OCI-LY3 (cell line): ENCODE measurements at regions not wholly inside any gene's neighbourhood (a gene's known extent, or its start where the extent isn't known, plus 50 kb on each side); places are given as distances from the start of the nearest gene placed in this dataset.

Experiments
- CTCF ChIP-seq: fragments of 200-600, 300-600 bp; sonication (generic); IDR thresholded peaks from 2 replicates; pipeline ENCODE4 v1.5.1; 2014; ENCODE audit warnings: antibody characterized with exemption, low read length, low read depth
- EZH2phosphoT487 ChIP-seq: fragments of 200-600 bp; shearing (Covaris generic); IDR thresholded peaks from 2 replicates; pipeline ENCODE4 v1.6.1; 2018; ENCODE audit warnings: antibody characterized with exemption, mixed run types, low read depth

DNA sequence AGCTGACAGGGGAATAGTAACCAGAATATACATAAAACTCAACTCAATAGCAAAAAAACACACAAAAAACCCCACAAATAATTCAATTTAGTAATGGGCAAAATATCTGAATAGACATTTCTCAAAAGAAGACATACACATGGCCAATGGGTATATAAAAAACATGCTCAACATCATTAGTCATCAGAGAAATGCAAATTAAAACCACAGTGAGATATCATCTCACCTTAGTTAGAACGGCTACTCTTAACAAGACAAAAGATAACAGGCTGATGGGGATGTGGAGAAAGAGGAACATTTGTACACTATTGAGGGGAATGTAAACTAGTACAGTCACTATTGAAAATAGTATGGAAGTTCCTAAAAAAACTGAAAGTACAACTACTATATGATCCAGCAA lies 678.6 kb downstream of the MECOM start:
- TF ChIP-seq CTCF (no peak), EZH2phosphoT487 (no peak)
